Lower lobe of right lung (tissue), 2 donors: ENCODE measurements at regions not wholly inside any gene's neighbourhood (a gene's known extent, or its start where the extent isn't known, plus 50 kb on each side); places are given as distances from the start of the nearest gene placed in this dataset.

Source experiments
- ATAC-seq, 2 donors: fragments of 200-7000 bp; cut with Tn5 transposase; one replicate each; pipeline ENCODE4 v1.9.1; 2020 to 2022; ENCODE audit warnings: mild to moderate bottlenecking in 2 of 2, moderate library complexity in 2 of 2
- DNase-seq: peaks from one replicate; pipeline ENCODE4 v3.0.0-alpha.2; 2020
- H3K27ac ChIP-seq: fragments of 200-600 bp; one replicate; pipeline ENCODE4 v1.8.0; 2022
- H3K27me3 ChIP-seq: fragments of 200-600 bp; one replicate; pipeline ENCODE4 v1.8.0; 2022; ENCODE audit warnings: low read depth
- H3K36me3 ChIP-seq: fragments of 200-600 bp; one replicate; pipeline ENCODE4 v1.8.0; 2022; ENCODE audit warnings: mild to moderate bottlenecking
- H3K4me1 ChIP-seq: fragments of 200-600 bp; one replicate; pipeline ENCODE4 v1.8.0; 2022
- H3K4me3 ChIP-seq: fragments of 200-600 bp; one replicate; pipeline ENCODE4 v1.8.0; 2022; ENCODE audit warnings: mild to moderate bottlenecking
- H3K9me3 ChIP-seq: fragments of 200-600 bp; one replicate; pipeline ENCODE4 v1.8.0; 2022
- intact Hi-C: fragments of 100-400 bp; cut with DNase I; formaldehyde crosslinking; loops from one replicate; pipeline ENCODE4 v1.11.0; 2022
- TF ChIP-seq, protein P1 (sequence below): fragments of 200-600 bp; IDR thresholded peaks from one replicate; pipeline ENCODE4 v1.8.0; 2022; ENCODE audit warnings: antibody characterized with exemption, mild to moderate bottlenecking
- donor health status: DM: no; HTN: yes; CAD: no; lungs with severe emphysema.

DNA sequence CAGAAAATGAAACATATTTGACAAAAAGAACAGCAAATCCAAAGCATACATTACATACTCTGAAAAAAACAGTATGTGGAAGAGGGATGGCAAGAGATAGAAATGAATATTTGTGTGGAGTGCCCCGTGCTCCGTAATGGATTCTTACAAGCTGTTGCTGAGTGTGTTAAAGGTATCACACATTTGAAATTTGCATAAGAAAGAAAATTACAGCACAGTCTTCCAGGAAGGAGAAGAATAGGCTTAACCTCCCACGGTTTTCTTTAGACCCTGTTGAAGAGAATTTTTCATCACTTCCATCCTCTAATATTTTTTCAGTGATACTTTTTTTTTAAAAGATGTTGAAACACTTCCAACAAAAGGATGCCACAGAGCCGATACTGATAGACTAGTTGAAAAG, 1489.4 kb downstream of the RAPGEF2 start:
- H3K4me3 ChIP-seq: no peak overlapping the region
- H3K4me1 ChIP-seq: no peaks in the 10 kb centered on the region
- DNase-seq (no peak), ATAC-seq (no peak)
- H3K9me3 ChIP-seq: no peaks in the 10 kb centered on the region
- intact Hi-C loops: no loop called here
- TF ChIP-seq, protein P1, sequence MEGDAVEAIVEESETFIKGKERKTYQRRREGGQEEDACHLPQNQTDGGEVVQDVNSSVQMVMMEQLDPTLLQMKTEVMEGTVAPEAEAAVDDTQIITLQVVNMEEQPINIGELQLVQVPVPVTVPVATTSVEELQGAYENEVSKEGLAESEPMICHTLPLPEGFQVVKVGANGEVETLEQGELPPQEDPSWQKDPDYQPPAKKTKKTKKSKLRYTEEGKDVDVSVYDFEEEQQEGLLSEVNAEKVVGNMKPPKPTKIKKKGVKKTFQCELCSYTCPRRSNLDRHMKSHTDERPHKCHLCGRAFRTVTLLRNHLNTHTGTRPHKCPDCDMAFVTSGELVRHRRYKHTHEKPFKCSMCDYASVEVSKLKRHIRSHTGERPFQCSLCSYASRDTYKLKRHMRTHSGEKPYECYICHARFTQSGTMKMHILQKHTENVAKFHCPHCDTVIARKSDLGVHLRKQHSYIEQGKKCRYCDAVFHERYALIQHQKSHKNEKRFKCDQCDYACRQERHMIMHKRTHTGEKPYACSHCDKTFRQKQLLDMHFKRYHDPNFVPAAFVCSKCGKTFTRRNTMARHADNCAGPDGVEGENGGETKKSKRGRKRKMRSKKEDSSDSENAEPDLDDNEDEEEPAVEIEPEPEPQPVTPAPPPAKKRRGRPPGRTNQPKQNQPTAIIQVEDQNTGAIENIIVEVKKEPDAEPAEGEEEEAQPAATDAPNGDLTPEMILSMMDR: no peak
- H3K36me3 ChIP-seq: no peaks in the 10 kb centered on the region
- no peaks in the 10 kb centered on the region for H3K27me3 ChIP-seq
- H3K27ac ChIP-seq: no peak overlapping the region

DNA sequence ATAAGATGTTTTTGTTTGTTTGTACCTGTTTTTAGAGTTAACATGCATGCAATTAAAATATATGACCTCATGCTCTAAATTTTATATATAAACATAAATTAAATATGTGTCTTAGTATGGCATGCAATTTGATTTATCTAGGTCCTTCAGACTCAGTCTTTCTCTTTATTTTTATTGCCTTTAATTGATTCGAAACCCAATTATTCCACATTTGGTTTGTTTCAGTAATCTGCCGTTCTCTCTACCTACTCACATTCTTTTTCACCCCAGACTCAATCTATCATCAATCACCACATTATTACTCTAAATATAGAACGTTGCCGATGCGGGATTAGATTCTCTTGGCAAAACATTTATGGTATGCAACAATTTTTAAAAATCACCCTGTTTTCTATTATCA, 1492.8 kb downstream of the RAPGEF2 start:
- TF ChIP-seq, protein P1: no peak
- Histone ChIP-seq H3K27me3 (no peaks in the 10 kb centered on the region), H3K27ac (no peak overlapping the region), H3K4me3 (no peak overlapping the region), H3K9me3 (no peaks in the 10 kb centered on the region), H3K4me1 (no peaks in the 10 kb centered on the region), H3K36me3 (no peaks in the 10 kb centered on the region)
- ATAC-seq: no peak
- intact Hi-C loops: no loop called here
- no peak for DNase-seq

DNA sequence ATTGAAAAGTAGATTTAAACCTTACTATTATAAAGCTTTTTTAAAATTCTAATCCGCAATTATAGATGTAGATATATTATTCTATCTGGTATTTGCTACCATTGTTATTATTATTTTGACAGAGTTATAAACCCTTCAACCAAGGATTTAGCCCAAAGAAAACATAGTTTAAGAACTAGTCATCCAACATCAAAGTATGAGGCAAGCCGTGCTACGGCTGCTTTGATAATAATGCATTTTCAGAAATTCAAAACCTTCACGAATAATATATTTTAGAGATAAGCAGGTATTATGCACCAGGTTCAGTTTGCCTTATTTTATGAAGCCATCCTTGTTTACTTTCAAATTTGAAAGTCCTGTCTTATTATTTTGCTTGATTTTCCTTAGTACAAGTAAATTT, 1501.7 kb downstream of the RAPGEF2 start:
- ATAC-seq (no peak), DNase-seq (no peak)
- Histone ChIP-seq H3K4me1 (no peaks in the 10 kb centered on the region), H3K4me3 (no peak overlapping the region), H3K36me3 (no peaks in the 10 kb centered on the region), H3K27ac (no peak overlapping the region), H3K9me3 (no peaks in the 10 kb centered on the region), H3K27me3 (no peaks in the 10 kb centered on the region)
- intact Hi-C loops: no loop called here
- TF ChIP-seq, protein P1: no peak

DNA sequence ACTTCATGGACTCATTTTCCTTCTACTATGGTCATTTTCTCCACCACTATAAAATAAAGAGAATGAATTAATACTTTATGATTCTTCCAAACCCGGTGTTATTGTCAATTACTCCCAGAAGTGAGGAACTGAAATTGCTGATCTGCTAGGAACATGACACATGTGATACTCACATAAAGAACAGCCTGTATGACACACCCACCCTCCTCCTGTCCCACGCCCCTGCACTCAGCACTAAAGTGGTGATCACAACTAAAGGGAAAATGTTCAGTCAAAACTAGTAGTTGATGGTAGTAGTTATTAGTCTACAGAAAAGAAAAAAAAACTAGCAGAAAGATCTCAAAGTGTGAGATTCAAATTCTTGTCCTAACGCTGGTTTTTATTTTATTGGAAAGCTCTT, 1508.3 kb downstream of the RAPGEF2 start:
- DNase-seq (no peak), ATAC-seq (no peak)
- Histone ChIP-seq H3K4me3 (no peak overlapping the region), H3K9me3 (no peaks in the 10 kb centered on the region), H3K27me3 (no peaks in the 10 kb centered on the region), H3K4me1 (no peaks in the 10 kb centered on the region), H3K27ac (no peak overlapping the region), H3K36me3 (no peaks in the 10 kb centered on the region)
- intact Hi-C loops: no loop called here
- TF ChIP-seq, protein P1: no peak

DNA sequence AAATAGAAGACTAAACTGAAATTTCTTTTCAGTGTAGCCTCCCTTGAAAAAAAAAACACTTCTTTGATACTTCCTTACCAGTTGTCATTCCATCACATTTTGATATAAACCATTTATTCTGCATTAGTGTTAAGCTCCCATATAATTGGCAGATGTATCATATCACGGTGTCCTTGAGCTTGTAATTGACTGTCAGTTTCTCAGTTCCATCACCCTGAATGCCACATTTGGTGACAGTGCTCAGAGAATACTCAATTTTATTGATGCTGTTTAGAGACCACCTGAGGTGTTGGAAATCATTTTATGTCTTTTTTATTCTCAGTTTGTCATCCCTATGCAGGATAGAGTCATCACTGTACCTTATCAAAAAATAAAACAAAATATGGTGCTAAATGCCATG, 1528.2 kb downstream of the RAPGEF2 start:
- DNase-seq (no peak), ATAC-seq (no peak)
- Histone ChIP-seq H3K9me3 (peaks cover 23% of the 10 kb centered on the region), H3K27ac (no peak overlapping the region), H3K27me3 (no peaks in the 10 kb centered on the region), H3K36me3 (no peaks in the 10 kb centered on the region), H3K4me3 (no peak overlapping the region), H3K4me1 (no peaks in the 10 kb centered on the region)
- intact Hi-C loops: no loop called here
- TF ChIP-seq, protein P1: no peak

DNA sequence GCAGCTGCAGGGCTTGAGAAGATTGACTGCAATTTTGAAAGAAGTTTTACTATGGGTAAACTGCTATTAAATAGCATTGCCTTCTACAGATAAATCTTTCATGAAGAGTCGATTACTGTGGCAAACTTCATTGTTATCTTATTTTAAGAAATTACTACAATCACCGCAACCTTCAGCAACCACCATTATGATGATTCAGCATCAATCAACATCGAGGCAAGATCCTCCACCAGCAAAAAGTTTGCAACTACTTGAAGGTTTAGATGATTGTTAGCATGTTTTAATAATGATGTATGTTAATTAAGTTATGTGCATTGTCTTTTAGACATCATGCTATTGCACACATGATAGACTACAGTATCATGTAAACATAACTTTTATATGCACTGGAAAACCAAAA, 1511.0 kb downstream of the FSTL5 start:
- no peaks in the 10 kb centered on the region for H3K36me3 ChIP-seq
- H3K27ac ChIP-seq: no peak overlapping the region
- H3K9me3 ChIP-seq: no peaks in the 10 kb centered on the region
- no peaks in the 10 kb centered on the region for H3K4me1 ChIP-seq
- intact Hi-C loops: no loop called here
- H3K27me3 ChIP-seq: no peaks in the 10 kb centered on the region
- H3K4me3 ChIP-seq: no peak overlapping the region
- TF ChIP-seq, protein P1: no peak
- ATAC-seq (no peak), DNase-seq (no peak)
